RWPE2 (cell line): ENCODE measurements at regions not wholly inside any gene's neighbourhood (a gene's known extent, or its start where the extent isn't known, plus 50 kb on each side); places are given as distances from the start of the nearest gene placed in this dataset.
"Not testable (repeated sequence)": the region's sequence is repeated elsewhere in the genome, so short reads cannot be mapped to it uniquely, and the experiment has no call there.

Experiments used
- ATAC-seq: fragments of 200-7000 bp; cut with Tn5 transposase; 3 replicates; pipeline ENCODE4 v1.9.1; 2021; ENCODE audit warnings: low read depth
- DNase-seq: peaks from one replicate; pipeline ENCODE4 v3.0.0-alpha.2; 2020; ENCODE audit warnings: low spot score
- H3K27ac ChIP-seq: fragments of 450-650 bp; 2 replicates; pipeline ENCODE4 v1.5.1; 2017; ENCODE audit warnings: mild to moderate bottlenecking; ENCODE audit not compliant: poor library complexity, severe bottlenecking
- H3K27me3 ChIP-seq: fragments of 250-450 bp; sonication (Bioruptor Pico); 2 replicates; pipeline ENCODE4 v1.5.1; 2021; ENCODE audit warnings: mild to moderate bottlenecking, moderate library complexity; ENCODE audit not compliant: insufficient read depth, poor library complexity, severe bottlenecking
- H3K36me3 ChIP-seq: fragments of 250-450 bp; sonication (Bioruptor Pico); 2 replicates; pipeline ENCODE4 v1.5.1; 2020; ENCODE audit warnings: low read depth, mild to moderate bottlenecking, moderate library complexity
- H3K4me1 ChIP-seq: fragments of 250-450 bp; sonication (Bioruptor Pico); 2 replicates; pipeline ENCODE4 v1.5.1; 2021; ENCODE audit warnings: mild to moderate bottlenecking, moderate library complexity; ENCODE audit not compliant: insufficient read depth, poor library complexity, severe bottlenecking
- H3K4me3 ChIP-seq: fragments of 250-450 bp; sonication (Bioruptor Pico); 2 replicates; pipeline ENCODE4 v1.5.1; 2021; ENCODE audit warnings: mild to moderate bottlenecking, moderate library complexity; ENCODE audit not compliant: severe bottlenecking
- H3K9me3 ChIP-seq: fragments of 250-450 bp; sonication (Bioruptor Pico); 2 replicates; pipeline ENCODE4 v1.5.1; 2021; ENCODE audit warnings: mild to moderate bottlenecking, moderate library complexity; ENCODE audit not compliant: severe bottlenecking
- CTCF ChIP-seq: fragments of 450-650 bp; IDR thresholded peaks from one replicate; pipeline ENCODE4 v1.5.1; 2017; ENCODE audit warnings: mild to moderate bottlenecking, moderate library complexity; ENCODE audit not compliant: poor library complexity, severe bottlenecking

GRCh38 chr3:56954125-56954524 lies 106.3 kb upstream of the SPATA12 start:
- no peak for TF ChIP-seq CTCF
- no peaks in the 10 kb centered on the region for H3K27me3 ChIP-seq
- no peaks in the 10 kb centered on the region for H3K4me1 ChIP-seq
- no peaks in the 10 kb centered on the region for H3K36me3 ChIP-seq
- no peak overlapping the region for H3K27ac ChIP-seq
- no peaks in the 10 kb centered on the region for H3K9me3 ChIP-seq
- no peak for DNase-seq
- no peak overlapping the region for H3K4me3 ChIP-seq
- no peak for ATAC-seq

GRCh38 chr3:56952846-56953245 lies 107.6 kb upstream of the SPATA12 start:
- H3K36me3 ChIP-seq, result no peaks in the 10 kb centered on the region
- no peaks in the 10 kb centered on the region for H3K27me3 ChIP-seq
- no peak overlapping the region for H3K27ac ChIP-seq
- H3K9me3 ChIP-seq, result no peaks in the 10 kb centered on the region
- H3K4me3 ChIP-seq, result no peak overlapping the region
- DNase-seq (no peak), ATAC-seq (no peak)
- H3K4me1 ChIP-seq, result no peaks in the 10 kb centered on the region
- TF ChIP-seq CTCF, result no peak

GRCh38 chr3:56952061-56952460 lies 108.4 kb upstream of the SPATA12 start:
- no peaks in the 10 kb centered on the region for H3K27me3 ChIP-seq
- H3K36me3 ChIP-seq, result no peaks in the 10 kb centered on the region
- TF ChIP-seq CTCF, result no peak
- ATAC-seq (no peak), DNase-seq (no peak)
- H3K9me3 ChIP-seq, result no peaks in the 10 kb centered on the region
- H3K27ac ChIP-seq, result no peak overlapping the region
- H3K4me1 ChIP-seq, result no peaks in the 10 kb centered on the region
- no peak overlapping the region for H3K4me3 ChIP-seq

GRCh38 chr3:56951366-56951765 lies 109.1 kb upstream of the SPATA12 start:
- DNase-seq (no peak), ATAC-seq (no peak)
- no peak for TF ChIP-seq CTCF
- no peak overlapping the region for H3K27ac ChIP-seq
- no peaks in the 10 kb centered on the region for H3K36me3 ChIP-seq
- H3K9me3 ChIP-seq, result no peaks in the 10 kb centered on the region
- H3K4me3 ChIP-seq, result no peak overlapping the region
- no peaks in the 10 kb centered on the region for H3K4me1 ChIP-seq
- H3K27me3 ChIP-seq, result no peaks in the 10 kb centered on the region

GRCh38 chr3:56945378-56945777 lies 115.1 kb upstream of the SPATA12 start:
- DNase-seq, H3K36me3 ChIP-seq, H3K9me3 ChIP-seq, H3K27ac ChIP-seq, H3K27me3 ChIP-seq, ATAC-seq, H3K4me3 ChIP-seq, H3K4me1 ChIP-seq: not testable (repeated sequence)
